H1 (cell line): ENCODE measurements at regions not wholly inside any gene's neighbourhood (a gene's known extent, or its start where the extent isn't known, plus 50 kb on each side); places are given as distances from the start of the nearest gene placed in this dataset.

Experiments
- CTCF ChIA-PET: fragments of 300-600 bp; sonication (Branson Sonifier 250); formaldehyde crosslinking; loops from one replicate; lab custom pipeline; 2021; ENCODE audit not compliant: partially characterized antibody; lab: Charles Lee
- POLR2A ChIA-PET: fragments of 300-600 bp; sonication (Branson Sonifier 250); formaldehyde crosslinking; loops from one replicate; lab custom pipeline; 2021; ENCODE audit warnings: inconsistent platforms; ENCODE audit not compliant: partially characterized antibody; lab: Charles Lee
- DNase-seq, 2 experiments: peaks; one replicate each; pipeline versions ENCODE4 v3.0.0 to v3.0.0-alpha.2; 2010 to 2022; ENCODE audit warnings: low spot score in 2 of 2, low read depth in 1 of 2, mixed read lengths in 1 of 2
- FAIRE-seq: peaks from 2 replicates; lab custom pipeline; 2011; peaks lifted over from hg19 to GRCh38; lab: Jason Lieb, UNC
- H2AFZ ChIP-seq: 2 replicates; pipeline ENCODE4 v1.8.1; 2012; ENCODE audit warnings: low read length, inconsistent platforms
- H2AK5ac ChIP-seq: 2 replicates; pipeline ENCODE4 v1.6.1; 2013; ENCODE audit warnings: low read depth, low read length
- H2BK120ac ChIP-seq: replicated peaks from 2 replicates; pipeline ENCODE3; 2013; ENCODE audit warnings: low read depth, low read length, inconsistent platforms
- H2BK12ac ChIP-seq: 2 replicates; pipeline ENCODE4 v1.6.1; 2013; ENCODE audit warnings: low read depth, low read length
- H2BK15ac ChIP-seq: 2 replicates; pipeline ENCODE4 v1.6.1; 2013; ENCODE audit warnings: low read length
- H2BK20ac ChIP-seq: 2 replicates; pipeline ENCODE4 v1.6.1; 2013; ENCODE audit warnings: low read length
- H2BK5ac ChIP-seq: 2 replicates; pipeline ENCODE4 v1.6.1; 2013; ENCODE audit warnings: low read depth, low read length
- H3K14ac ChIP-seq: 2 replicates; pipeline ENCODE4 v1.6.1; 2013; ENCODE audit warnings: inconsistent platforms; ENCODE audit not compliant: insufficient read length
- H3K18ac ChIP-seq: 2 replicates; pipeline ENCODE4 v1.6.1; 2013; ENCODE audit warnings: low read length; ENCODE audit errors: extremely low read depth
- H3K23ac ChIP-seq: 2 replicates; pipeline ENCODE4 v1.6.1; 2013; ENCODE audit warnings: inconsistent platforms; ENCODE audit not compliant: insufficient read length
- H3K23me2 ChIP-seq: 2 replicates; pipeline ENCODE4 v1.6.1; 2013; ENCODE audit warnings: low read depth, low read length
- H3K27ac ChIP-seq: 2 replicates; pipeline ENCODE4 v1.6.1; 2011; ENCODE audit warnings: low read depth, low read length, inconsistent platforms
- H3K27me3 ChIP-seq, 4 experiments: replicated peaks in 1 of 4; 1 replicate in 1 of 4; 2 replicates in 3 of 4; pipeline versions ENCODE4 v1.6.1 to v1.8.1; 2011 to 2013; ENCODE audit warnings: low read length in 3 of 4, mild to moderate bottlenecking in 3 of 4, inconsistent platforms in 2 of 4, mixed read lengths in 2 of 4, moderate library complexity in 1 of 4; ENCODE audit not compliant: control insufficient read depth in 3 of 4, insufficient read depth in 3 of 4; ENCODE audit errors: extremely low read depth in 1 of 4
- H3K36me3 ChIP-seq, 4 experiments: 2 replicates each; pipeline versions ENCODE4 v1.6.1 to v1.8.1; 2011 to 2013; ENCODE audit warnings: mild to moderate bottlenecking in 4 of 4, low read length in 3 of 4, moderate library complexity in 2 of 4, control low read depth in 1 of 4, inconsistent platforms in 1 of 4; ENCODE audit not compliant: insufficient read depth in 4 of 4, control insufficient read depth in 2 of 4
- H3K4ac ChIP-seq: replicated peaks from 2 replicates; pipeline ENCODE3; 2013; ENCODE audit warnings: low read length, low read depth, mixed read lengths, inconsistent platforms; ENCODE audit not compliant: insufficient read length
- H3K4me1 ChIP-seq, 4 experiments: replicated peaks in 1 of 4; 1 replicate in 1 of 4; 2 replicates in 3 of 4; pipeline versions ENCODE4 v1.6.1 to v1.8.1; 2011 to 2013; ENCODE audit warnings: low read length in 3 of 4, inconsistent platforms in 2 of 4, mixed read lengths in 1 of 4; ENCODE audit not compliant: insufficient read depth in 4 of 4, control insufficient read depth in 3 of 4
- H3K4me2 ChIP-seq, 2 experiments: 2 replicates each; pipeline versions ENCODE4 v1.6.1 to v1.8.1; 2011 to 2013; ENCODE audit warnings: low read depth in 2 of 2, low read length in 2 of 2, control low read depth in 1 of 2, inconsistent platforms in 1 of 2, mild to moderate bottlenecking in 1 of 2; ENCODE audit not compliant: insufficient read depth in 1 of 2
- H3K4me3 ChIP-seq, 4 experiments: fragments of 200-600, 300-600 bp in 1 of 4; sonication (generic), shearing (Covaris generic), sonication (Bioruptor Twin) in 1 of 4; 2 replicates each; pipeline versions ENCODE4 v1.5.1 to v1.8.1; 2011 to 2016; ENCODE audit warnings: low read length in 4 of 4, low read depth in 3 of 4, control low read depth in 2 of 4, inconsistent platforms in 2 of 4, mild to moderate bottlenecking in 2 of 4, mixed read lengths in 1 of 4, moderate library complexity in 1 of 4; ENCODE audit not compliant: insufficient read depth in 2 of 4; ENCODE audit errors: extremely low read depth in 1 of 4
- H3K56ac ChIP-seq: replicated peaks from 2 replicates; pipeline ENCODE3; 2013; ENCODE audit warnings: low read depth, mild to moderate bottlenecking, mixed read lengths, low read length, inconsistent platforms; ENCODE audit not compliant: insufficient read length
- H3K79me1 ChIP-seq: 2 replicates; pipeline ENCODE4 v1.6.1; 2013; ENCODE audit warnings: low read depth, low read length, control low read depth
- H3K79me2 ChIP-seq, 2 experiments: 2 replicates each; pipeline versions ENCODE4 v1.6.1 to v1.8.1; 2012 to 2013; ENCODE audit warnings: low read length in 2 of 2, mild to moderate bottlenecking in 2 of 2, inconsistent platforms in 1 of 2; ENCODE audit not compliant: insufficient read depth in 2 of 2, control insufficient read depth in 1 of 2
- H3K9ac ChIP-seq, 4 experiments: replicated peaks in 1 of 4; 1 replicate in 1 of 4; 2 replicates in 3 of 4; pipeline versions ENCODE4 v1.6.1 to v1.8.1; 2011 to 2013; ENCODE audit warnings: low read depth in 3 of 4, low read length in 3 of 4, control low read depth in 2 of 4, mild to moderate bottlenecking in 2 of 4, moderate library complexity in 2 of 4, inconsistent platforms in 1 of 4; ENCODE audit errors: extremely low read depth in 1 of 4
- H3K9me3 ChIP-seq, 2 experiments: 2 replicates each; pipeline versions ENCODE4 v1.6.1 to v1.8.1; 2012 to 2013; ENCODE audit warnings: mild to moderate bottlenecking in 2 of 2, moderate library complexity in 2 of 2, control low read depth in 1 of 2, inconsistent platforms in 1 of 2, low read depth in 1 of 2, low read length in 1 of 2, mixed read lengths in 1 of 2; ENCODE audit not compliant: insufficient read depth in 2 of 2
- H4K20me1 ChIP-seq, 2 experiments: replicated peaks in 1 of 2; 2 replicates each; pipeline versions ENCODE3 to v1.8.1; 2011 to 2013; ENCODE audit warnings: inconsistent platforms in 2 of 2, low read length in 2 of 2, mild to moderate bottlenecking in 1 of 2; ENCODE audit not compliant: insufficient read depth in 2 of 2, control insufficient read depth in 1 of 2
- H4K5ac ChIP-seq: 2 replicates; pipeline ENCODE4 v1.6.1; 2013; ENCODE audit warnings: low read length, low read depth, mixed read lengths, inconsistent platforms; ENCODE audit not compliant: insufficient read length
- H4K8ac ChIP-seq: 2 replicates; pipeline ENCODE4 v1.8.0; 2013; ENCODE audit warnings: mild to moderate bottlenecking, moderate library complexity, low read length, inconsistent platforms; ENCODE audit not compliant: insufficient read depth; ENCODE audit errors: extremely low read depth
- H4K91ac ChIP-seq: replicated peaks from 2 replicates; pipeline ENCODE3; 2013; ENCODE audit warnings: low read length, mixed read lengths, inconsistent platforms; ENCODE audit not compliant: insufficient read length
- POLR2AphosphoS5 ChIP-seq: IDR thresholded peaks from 2 replicates; pipeline ENCODE4 v1.6.1; 2011; ENCODE audit warnings: low read depth, low read length
- RFX5 ChIP-seq: IDR thresholded peaks from 2 replicates; pipeline ENCODE4 v1.6.1; 2011; ENCODE audit warnings: low read depth, low read length, improper control_type of control experiment, borderline replicate concordance
- SIX5 ChIP-seq: IDR thresholded peaks from 2 replicates; pipeline ENCODE4 v1.6.1; 2011; ENCODE audit warnings: mild to moderate bottlenecking, low read depth, low read length
- SP4 ChIP-seq: IDR thresholded peaks from 2 replicates; pipeline ENCODE4 v1.6.1; 2012; ENCODE audit warnings: low read length, inconsistent platforms
- WGBS, 2 experiments: shearing (Covaris generic) in 1 of 2; methylation state at CpG; one replicate each; pipeline versions ENCODE4 v1.1.6 to v1.1.7; 2013 to 2015; ENCODE audit warnings: low lambda C conversion rate in 2 of 2, mixed read lengths in 2 of 2, inconsistent platforms in 1 of 2, low coverage in 1 of 2, missing lambda C conversion rate in 1 of 2; ENCODE audit not compliant: insufficient replicate concordance in 2 of 2, insufficient coverage in 1 of 2, insufficient read length in 1 of 2; ENCODE audit errors: extremely low coverage in 1 of 2, missing lambda C conversion rate in 1 of 2; 5-methylcytosine and 5-hydroxymethylcytosine counted together
- TF ChIP-seq, protein P1 (sequence below): IDR thresholded peaks from 2 replicates; pipeline ENCODE4 v1.6.1; 2012; ENCODE audit warnings: low read length, inconsistent platforms

DNA sequence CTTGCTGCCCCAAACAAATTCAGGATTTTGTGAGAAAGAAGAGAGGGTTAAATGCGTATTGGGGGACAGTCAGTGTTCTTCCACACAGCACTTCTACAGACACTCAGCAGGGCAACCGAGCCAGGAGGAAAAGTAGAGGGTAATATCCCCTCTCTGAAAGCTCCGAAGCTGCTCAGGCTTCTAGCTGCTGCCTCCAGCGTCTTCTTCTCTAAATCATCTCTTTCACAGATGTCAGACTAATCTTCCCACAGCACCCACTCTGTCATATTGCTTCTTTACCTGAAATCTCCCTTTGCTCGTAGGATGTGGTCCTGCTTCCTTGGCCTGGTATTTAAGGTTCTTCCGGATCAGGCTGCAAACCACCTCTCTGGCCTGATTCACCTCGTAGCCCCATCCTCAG is 117.6 kb upstream of the HAAO start:
- Histone ChIP-seq H2BK5ac (no peak overlapping the region), H2AK5ac (no peak overlapping the region), H2BK15ac (no peak overlapping the region), H3K36me3 (no peaks in the 10 kb centered on the region), H4K8ac (no peak overlapping the region), H3K4ac (no peak overlapping the region), H3K18ac (no peak overlapping the region), H4K5ac (no peak overlapping the region), H2AFZ (no peak overlapping the region), H3K23ac (no peak overlapping the region), H2BK12ac (no peak overlapping the region), H2BK120ac (no peak overlapping the region), H3K56ac (no peak overlapping the region), H3K9me3 (no peaks in the 10 kb centered on the region), H3K27me3 (peaks cover 0 to 2% (median 0%) of the 10 kb centered on the region in 4 experiments; a peak in 1 of 7 replicates), H3K79me2 (no peaks in the 10 kb centered on the region), H3K4me2 (no peak overlapping the region), H3K23me2 (no peaks in the 10 kb centered on the region), H3K27ac (no peak overlapping the region), H3K14ac (no peak overlapping the region), H4K20me1 (no peaks in the 10 kb centered on the region), H4K91ac (no peak overlapping the region), H3K4me1 (peaks cover 0 to 13% (median 10%) of the 10 kb centered on the region in 4 experiments; a peak in 5 of 7 replicates), H3K4me3 (no peak overlapping the region), H3K79me1 (no peaks in the 10 kb centered on the region; the same call in 1 of the 2 replicates), H2BK20ac (no peak overlapping the region), H3K9ac (no peak overlapping the region)
- ChIA-PET CTCF (interaction anchor here (1.5 to 5.0 kb wide), 4 partner anchors 9 to 21 kb away, joined by 4 to 40 read pairs (median 6); no protein-coding TSS in a partner anchor), POLR2A (no interaction called here)
- FAIRE-seq (no peak), DNase-seq (no peak)
- 85% methylated on average over 7 of the region's 7 CpGs; no CpG with 5 or more reads in 1 of the 2 experiments for WGBS, 2 experiments
- TF ChIP-seq SIX5, result no peak
- no peak for TF ChIP-seq SP4
- no peak for TF ChIP-seq POLR2AphosphoS5
- TF ChIP-seq, protein P1, sequence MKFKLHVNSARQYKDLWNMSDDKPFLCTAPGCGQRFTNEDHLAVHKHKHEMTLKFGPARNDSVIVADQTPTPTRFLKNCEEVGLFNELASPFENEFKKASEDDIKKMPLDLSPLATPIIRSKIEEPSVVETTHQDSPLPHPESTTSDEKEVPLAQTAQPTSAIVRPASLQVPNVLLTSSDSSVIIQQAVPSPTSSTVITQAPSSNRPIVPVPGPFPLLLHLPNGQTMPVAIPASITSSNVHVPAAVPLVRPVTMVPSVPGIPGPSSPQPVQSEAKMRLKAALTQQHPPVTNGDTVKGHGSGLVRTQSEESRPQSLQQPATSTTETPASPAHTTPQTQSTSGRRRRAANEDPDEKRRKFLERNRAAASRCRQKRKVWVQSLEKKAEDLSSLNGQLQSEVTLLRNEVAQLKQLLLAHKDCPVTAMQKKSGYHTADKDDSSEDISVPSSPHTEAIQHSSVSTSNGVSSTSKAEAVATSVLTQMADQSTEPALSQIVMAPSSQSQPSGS, result no peak
- no peak for TF ChIP-seq RFX5
